Coronary artery (tissue), 2 donors: ENCODE measurements at regions not wholly inside any gene's neighbourhood (a gene's known extent, or its start where the extent isn't known, plus 50 kb on each side); places are given as distances from the start of the nearest gene placed in this dataset.

Source experiments
- DNase-seq: peaks from one replicate; pipeline ENCODE4 v3.0.0-alpha.2; 2017; ENCODE audit warnings: low spot score
- H3K27ac ChIP-seq, 2 donors: fragments of 200-600 bp; sonication (generic); one replicate each; pipeline ENCODE4 v1.5.1; 2016 to 2019
- H3K4me3 ChIP-seq: fragments of 200-600 bp; sonication (generic); 2 replicates; pipeline ENCODE4 v1.5.1; 2016; ENCODE audit warnings: mild to moderate bottlenecking, moderate library complexity
- CTCF ChIP-seq: fragments of 200-600 bp; sonication (generic); IDR thresholded peaks from one replicate; pipeline ENCODE4 v1.5.1; 2019; ENCODE audit warnings: antibody characterized with exemption

- H3K27ac ChIP-seq: no peak overlapping the region
- no peak overlapping the region for H3K4me3 ChIP-seq
- TF ChIP-seq CTCF: no peak
- DNase-seq: no peak
These were observed 189.2 kb upstream of the FERMT1 start for GRCh38 chr20:6311841-6312655.

GRCh38 chr20:6311097-6311496 is 188.3 kb upstream of the FERMT1 start:
- Histone ChIP-seq H3K4me3 (no peak overlapping the region), H3K27ac (no peak overlapping the region)
- TF ChIP-seq CTCF: no peak
- DNase-seq: no peak

GRCh38 chr20:6305536-6305935 is 182.7 kb upstream of the FERMT1 start:
- no peak overlapping the region for H3K4me3 ChIP-seq
- no peak for TF ChIP-seq CTCF
- no peak overlapping the region for H3K27ac ChIP-seq
- no peak for DNase-seq

GRCh38 chr20:6302041-6302440 is 179.2 kb upstream of the FERMT1 start:
- no peak overlapping the region for H3K4me3 ChIP-seq
- TF ChIP-seq CTCF: no peak
- no peak overlapping the region for H3K27ac ChIP-seq
- no peak for DNase-seq

GRCh38 chr20:6299456-6299855 is 176.6 kb upstream of the FERMT1 start:
- DNase-seq: no peak
- TF ChIP-seq CTCF: no peak
- Histone ChIP-seq H3K27ac (no peak overlapping the region), H3K4me3 (no peak overlapping the region)

GRCh38 chr20:6298049-6298448 is 175.2 kb upstream of the FERMT1 start:
- TF ChIP-seq CTCF: no peak
- no peak overlapping the region for H3K4me3 ChIP-seq
- no peak for DNase-seq
- H3K27ac ChIP-seq: no peak overlapping the region

GRCh38 chr20:6295867-6296256 is 173.0 kb upstream of the FERMT1 start:
- H3K4me3 ChIP-seq: no peak overlapping the region

More at GRCh38 chr20:6295867-6296256, 173.0 kb upstream of the FERMT1 start:
- TF ChIP-seq CTCF: no peak
- DNase-seq: no peak
- H3K27ac ChIP-seq: no peak overlapping the region
